ENCODE measurements at regions not wholly inside any gene's neighbourhood (a gene's known extent, or its start where the extent isn't known, plus 50 kb on each side); places are given as distances from the start of the nearest gene placed in this dataset.

DNA sequence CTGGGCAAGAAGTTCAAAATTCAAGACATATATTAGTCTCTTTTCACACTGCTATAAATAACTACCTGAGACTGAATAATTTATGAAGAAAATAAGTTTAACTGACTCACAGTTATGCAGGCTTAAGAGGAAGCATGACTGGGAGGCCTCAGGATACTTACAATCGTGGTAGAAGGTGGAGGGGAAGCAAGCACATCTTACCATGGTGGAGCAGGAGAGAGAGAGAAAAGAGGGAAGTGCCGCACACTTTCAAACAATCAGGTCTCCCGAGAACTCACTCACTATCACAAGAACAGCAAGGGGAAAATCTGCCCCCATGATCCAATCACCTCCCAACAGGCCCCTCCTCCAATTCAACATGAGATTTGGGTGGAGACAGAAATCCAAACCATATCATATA is 273.3 kb upstream of the RASGEF1B start:
- TF ChIP-seq, protein P1, sequence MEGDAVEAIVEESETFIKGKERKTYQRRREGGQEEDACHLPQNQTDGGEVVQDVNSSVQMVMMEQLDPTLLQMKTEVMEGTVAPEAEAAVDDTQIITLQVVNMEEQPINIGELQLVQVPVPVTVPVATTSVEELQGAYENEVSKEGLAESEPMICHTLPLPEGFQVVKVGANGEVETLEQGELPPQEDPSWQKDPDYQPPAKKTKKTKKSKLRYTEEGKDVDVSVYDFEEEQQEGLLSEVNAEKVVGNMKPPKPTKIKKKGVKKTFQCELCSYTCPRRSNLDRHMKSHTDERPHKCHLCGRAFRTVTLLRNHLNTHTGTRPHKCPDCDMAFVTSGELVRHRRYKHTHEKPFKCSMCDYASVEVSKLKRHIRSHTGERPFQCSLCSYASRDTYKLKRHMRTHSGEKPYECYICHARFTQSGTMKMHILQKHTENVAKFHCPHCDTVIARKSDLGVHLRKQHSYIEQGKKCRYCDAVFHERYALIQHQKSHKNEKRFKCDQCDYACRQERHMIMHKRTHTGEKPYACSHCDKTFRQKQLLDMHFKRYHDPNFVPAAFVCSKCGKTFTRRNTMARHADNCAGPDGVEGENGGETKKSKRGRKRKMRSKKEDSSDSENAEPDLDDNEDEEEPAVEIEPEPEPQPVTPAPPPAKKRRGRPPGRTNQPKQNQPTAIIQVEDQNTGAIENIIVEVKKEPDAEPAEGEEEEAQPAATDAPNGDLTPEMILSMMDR (IDR thresholded peaks at IDR 0.05): no peak
- no peak for TF ChIP-seq ZFX (IDR thresholded peaks at IDR 0.05; ENCODE audit: borderline replicate concordance)

Measured in 22Rv1 (cell line).